NCI-H1092 treated with DMSO at 0.1 percent for 48 hours (cell line): ENCODE measurements at regions not wholly inside any gene's neighbourhood (a gene's known extent, or its start where the extent isn't known, plus 50 kb on each side); places are given as distances from the start of the nearest gene placed in this dataset.
A peak's percentile ranks its signal among the peaks of the same experiment; 100 is the strongest.
"Not testable (repeated sequence)": the region's sequence is repeated elsewhere in the genome, so short reads cannot be mapped to it uniquely, and the experiment has no call there.

Source experiments
- DNase-seq: peaks from one replicate; lab custom pipeline; 2025; lab: John Stamatoyannopoulos, UW

DNA sequence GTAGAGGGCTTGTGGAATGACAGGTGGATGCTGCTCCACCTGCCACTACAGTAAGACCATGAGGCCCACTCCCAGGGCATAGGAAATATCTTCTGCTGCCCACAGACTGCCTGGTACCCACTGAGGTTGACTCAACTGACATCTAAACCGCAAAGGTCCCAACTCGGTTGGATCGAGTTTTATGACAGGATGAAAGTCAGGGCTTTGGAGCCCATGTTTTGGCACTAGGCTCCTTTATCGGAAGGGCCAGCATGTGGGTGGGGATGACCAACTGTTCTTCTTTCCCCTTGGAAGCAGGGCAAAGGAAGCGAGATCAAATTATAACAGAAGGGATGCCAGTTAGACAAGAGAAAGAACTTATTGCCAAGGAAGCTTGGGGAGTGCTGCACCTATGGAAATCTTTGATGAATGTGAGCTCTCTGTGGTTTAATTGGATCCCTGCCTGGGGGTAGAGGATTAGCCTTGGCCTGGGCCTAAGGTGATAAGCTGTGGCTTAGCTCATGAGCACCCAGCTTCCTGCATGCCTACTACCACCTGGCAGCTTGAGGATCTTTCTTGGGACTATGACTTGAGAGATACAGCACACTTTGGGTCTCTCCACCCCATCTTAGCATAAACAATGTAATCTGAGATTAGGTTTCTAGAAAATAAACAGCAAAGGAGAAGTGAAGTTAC lies 121.8 kb downstream of the KCNA5 start:
- DNase-seq, result no peak

DNA sequence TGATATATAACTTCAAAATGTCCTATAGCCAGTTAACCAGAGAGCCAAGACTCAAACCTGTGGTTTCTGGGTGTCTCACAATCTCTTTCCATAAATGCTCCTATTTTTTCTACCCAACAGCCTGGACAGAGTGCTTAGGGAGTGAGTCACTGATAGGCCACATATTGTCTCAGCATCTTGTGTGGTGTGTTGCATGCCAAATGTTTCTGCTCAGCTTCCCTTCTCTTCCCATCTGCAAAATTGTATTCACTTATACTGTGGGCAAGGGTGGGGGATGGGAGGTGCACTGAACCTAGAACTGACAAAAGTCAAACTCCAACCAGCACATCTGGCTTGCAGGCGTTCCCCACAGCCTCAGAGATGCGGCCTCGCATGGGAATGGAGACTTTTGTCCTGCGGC lies 123.3 kb downstream of the KCNA5 start:
- no peak for DNase-seq

DNA sequence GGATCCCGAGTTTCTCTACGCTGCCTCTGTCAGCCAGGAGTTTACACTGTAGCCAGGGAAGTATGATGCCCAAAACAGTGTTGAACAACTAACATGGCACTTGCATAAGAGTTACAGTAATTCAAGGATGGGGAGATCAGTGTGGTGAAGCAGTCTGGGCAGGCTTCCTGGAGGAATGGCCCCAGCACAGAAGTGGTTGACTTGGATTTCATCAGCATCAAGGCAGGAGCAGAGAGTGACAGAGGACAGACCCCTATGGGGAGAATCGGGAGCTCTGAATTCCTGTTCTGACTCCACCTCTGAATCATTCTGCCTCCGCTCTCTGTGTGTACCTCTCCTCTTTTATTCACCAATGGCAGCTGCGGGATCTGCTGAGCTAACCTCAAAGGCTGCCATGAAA lies 124.5 kb downstream of the KCNA5 start:
- no peak for DNase-seq

DNA sequence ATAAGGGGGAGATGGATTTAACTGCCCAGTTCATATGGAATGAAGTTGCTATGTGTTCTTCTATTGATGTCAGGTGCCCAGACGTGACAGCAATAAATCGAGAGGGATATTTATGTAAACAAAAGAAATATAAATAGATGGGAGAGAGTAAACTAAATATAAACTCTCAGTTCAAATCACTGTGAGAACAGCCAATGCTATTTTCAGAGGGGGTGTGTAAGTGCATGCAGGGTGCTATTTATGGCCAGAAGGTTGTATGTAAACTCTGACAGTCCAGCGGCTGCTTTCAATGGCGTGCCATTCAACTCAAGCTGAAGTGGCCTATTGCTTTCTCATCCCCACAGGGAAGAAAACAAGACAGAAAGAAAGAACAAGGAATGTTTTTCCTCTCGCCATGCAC lies 127.2 kb downstream of the KCNA5 start:
- DNase-seq, result no peak

DNA sequence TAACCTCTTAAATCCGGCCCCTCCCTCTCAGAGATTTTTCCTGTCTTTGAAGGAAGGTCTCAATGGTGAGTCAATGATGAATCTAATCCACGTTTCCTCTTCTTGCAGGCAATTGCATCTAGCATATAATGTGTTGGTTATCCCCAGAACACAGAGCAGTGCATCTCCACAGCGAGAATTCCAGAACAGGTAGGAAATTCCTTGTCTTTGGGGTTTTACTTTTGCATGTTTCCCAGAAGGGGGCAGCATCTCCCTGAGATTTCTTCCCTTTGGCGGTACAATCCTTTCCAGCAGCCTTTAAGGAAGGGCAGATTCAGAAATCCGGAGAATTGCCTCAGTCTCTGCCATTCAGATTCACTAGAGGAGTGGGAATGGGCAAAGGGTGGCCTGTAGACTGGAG lies 128.0 kb downstream of the KCNA5 start:
- DNase-seq, result peak; percentile 23

DNA sequence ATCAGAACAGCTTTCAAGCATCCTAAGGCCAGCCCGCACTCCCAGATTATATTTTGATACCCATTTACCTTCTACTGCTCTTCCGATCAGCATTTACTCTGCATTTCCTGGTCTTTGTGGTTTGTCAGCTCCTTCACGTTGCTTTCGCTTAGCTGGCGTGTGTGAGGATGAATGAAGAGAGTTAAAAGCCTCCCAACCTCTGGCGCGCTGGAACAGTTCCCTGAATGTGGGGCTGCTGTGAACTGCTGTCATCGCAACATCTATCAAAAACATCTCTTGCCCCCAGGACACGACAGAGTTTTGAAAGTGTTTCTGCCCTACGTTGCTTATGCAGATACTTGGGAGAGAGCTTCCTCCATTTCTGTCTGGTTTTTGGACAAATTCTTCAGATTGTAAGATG lies 129.2 kb downstream of the KCNA5 start:
- DNase-seq, result peak; percentile 7

DNA sequence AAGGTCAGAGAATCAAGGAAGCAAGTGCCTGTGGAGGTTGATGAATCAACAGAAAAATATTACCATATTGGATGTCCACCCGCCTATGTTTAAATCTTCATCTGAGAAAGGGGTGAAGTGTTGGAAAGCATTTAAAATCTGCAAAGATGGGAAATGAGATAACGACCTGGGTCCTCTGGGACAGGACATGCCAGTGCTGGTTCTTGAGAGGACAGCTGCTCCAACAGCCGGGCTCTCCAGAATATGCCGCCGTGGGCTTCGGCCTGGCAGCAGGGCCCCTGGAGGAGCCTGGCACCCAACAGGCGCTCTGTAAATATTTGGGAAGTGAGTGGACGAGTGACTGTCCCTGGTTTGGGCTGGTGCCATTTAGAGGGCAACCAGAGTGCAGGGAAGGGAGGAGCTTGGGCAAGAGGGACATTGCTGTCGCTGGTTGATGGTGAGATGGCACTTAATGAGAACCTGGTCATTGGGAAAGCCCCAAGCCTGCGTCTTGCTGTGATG lies 129.9 kb downstream of the KCNA5 start:
- no peak for DNase-seq

DNA sequence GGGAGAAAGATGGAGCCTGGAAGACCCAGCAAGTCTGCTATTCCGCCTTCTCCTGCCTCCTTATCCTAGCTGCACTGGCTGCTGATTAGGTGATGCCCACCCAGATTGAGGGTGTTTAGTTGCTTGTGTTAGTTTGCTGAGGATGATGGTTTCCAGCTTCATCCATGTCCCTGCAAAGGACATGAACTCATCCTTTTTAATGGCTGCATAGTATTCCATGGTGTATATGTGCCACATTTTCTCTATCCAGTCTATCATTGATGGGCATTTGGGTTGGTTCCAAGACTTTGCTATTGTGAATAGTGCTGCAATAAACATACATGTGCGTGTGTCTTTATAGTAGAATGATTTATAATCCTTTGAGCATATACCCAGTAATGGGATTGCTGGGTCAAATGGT lies 131.7 kb downstream of the KCNA5 start:
- DNase-seq, result not testable (repeated sequence)

DNA sequence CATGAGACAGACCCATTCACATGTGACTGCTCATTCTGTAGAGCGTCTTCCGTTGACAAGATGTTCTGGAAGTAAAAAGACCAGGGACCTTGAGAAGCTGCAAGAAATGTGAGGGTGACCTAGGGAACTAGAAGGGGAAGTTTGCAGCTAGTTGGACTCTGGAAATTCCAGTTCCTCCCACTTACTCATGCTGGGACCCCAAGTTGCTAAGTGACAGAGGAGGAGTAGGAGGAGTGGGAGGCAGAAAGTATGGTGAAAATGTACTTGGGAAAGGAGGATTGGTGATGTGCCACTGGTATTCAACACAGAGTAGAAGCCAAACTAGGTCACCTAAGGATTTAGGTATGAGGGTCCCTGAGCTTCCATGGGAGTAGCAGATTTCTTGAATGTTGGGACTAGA lies 132.4 kb downstream of the KCNA5 start:
- no peak for DNase-seq

DNA sequence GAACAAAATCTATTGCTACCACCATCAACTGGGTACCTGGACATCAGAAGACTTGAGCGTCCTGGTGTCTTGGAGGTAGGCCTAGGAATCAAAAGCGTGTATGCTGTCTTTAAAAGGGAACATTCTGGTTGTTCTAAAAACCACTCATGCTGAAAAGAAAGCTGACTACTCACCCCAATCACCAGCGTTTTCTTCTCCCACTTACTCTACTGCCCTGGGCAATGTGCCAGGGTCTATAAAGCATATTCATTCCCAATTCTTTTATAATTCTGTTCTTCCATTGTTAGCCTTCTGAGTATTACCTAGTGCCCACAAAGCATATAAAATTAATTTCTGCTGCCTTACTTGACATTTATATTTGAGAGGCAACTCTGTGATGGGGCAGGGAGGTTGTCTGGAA lies 133.4 kb downstream of the KCNA5 start:
- peak; percentile 16 for DNase-seq

DNA sequence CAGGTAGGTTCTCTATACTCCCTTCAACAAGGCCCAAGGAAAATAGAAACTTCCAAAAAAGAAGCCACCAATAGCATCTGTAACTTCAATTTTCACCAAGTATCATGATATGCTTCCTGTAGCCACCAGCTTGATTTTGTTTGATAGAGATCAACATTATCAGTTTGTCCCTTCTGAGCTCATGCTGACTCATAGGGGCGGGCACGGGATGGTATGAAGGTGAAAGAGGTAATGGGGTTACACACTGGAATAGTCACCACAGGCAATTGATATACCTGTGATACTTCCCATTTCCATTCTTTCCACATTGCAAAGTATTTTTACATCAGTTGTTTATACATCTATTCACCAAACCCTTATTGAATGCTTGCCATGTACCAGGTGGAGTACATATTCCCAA lies 134.1 kb downstream of the KCNA5 start:
- DNase-seq, result no peak

DNA sequence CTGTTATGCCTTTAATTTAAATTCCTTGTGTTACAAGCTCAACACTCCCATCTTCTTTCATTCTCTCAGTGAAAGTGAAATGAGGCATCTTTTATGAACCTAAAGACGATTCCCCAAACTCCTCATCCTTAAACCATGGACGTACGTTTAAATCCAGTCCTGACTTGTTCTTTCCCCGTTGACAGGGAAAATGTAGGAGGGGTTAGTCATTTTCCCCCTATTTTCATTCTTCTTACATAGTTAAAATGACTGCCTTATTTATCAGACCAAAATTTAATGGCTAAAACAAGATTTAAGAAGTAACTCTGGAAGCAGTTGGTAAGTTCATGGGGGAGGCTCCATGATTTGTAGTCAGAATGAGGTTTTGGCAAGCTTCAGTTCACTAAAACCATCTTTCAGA lies 134.9 kb downstream of the KCNA5 start:
- DNase-seq, result no peak

DNA sequence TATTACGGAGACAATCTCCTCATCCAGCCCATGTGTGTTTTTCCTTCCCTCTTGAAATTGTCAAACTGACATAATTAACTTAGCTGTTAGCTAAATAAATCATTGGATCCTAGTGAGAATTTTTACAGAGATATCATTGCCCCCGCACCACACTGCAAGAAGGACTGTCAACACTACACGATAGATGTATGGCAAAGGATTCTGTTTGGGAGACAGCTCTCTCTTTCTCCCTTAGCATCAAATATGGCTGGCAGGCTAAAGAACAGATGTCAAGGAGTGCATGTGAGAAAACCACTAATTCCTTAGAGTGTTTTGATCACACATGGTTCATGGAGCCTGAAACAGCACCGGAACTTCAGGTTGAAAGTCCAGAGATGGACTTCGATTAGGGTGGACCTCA lies 136.8 kb downstream of the KCNA5 start:
- no peak for DNase-seq

DNA sequence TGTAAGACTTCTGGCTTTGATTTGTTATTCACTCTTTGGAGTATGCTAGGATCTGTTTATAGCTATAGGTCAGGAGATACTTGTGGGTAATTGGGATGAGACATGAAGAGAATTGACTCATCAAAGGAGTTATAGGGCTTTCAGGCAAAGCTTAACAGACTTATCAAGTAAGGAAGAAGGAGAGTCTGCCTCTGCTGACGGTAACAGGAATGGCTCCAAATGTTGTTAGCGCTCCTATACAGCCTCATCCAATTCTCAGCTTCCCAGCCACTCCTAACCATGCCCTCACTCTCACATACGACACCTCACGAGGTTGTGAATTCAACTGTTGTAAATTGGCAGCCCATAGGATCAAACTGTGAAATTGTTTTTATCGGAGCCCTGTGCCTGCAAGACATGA lies 140.5 kb downstream of the KCNA5 start:
- no peak for DNase-seq

DNA sequence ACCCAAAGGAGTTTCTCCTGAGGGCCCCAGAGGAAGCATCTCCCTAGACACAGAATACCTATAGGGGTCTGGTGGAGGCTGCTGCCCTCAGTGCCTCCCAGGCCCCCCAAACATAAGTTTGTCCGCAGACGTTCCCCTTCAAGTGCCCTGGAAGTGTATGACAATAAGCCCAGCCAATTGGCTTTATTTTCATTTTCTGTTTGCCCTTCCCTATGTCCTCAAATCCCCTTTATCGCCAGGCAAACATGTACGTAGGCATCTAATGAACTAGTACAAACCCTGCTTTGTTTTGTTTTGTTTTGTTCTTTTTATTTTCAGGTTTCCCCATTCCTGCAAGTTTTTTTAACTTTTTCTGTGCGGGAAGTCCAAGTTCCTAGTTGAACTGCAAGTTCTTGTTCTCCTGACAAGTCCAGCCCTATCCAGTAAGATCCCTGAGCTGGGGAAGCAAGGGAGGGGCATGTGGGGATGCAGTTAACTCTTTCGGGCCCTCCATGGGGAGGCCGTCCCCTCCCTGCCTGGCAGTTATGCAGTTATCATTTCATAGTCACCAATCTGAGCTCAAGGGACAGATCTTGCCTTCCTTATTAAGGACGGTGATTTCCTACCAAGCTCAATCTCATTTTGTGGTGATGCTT lies 141.9 kb downstream of the KCNA5 start:
- DNase-seq, result no peak

DNA sequence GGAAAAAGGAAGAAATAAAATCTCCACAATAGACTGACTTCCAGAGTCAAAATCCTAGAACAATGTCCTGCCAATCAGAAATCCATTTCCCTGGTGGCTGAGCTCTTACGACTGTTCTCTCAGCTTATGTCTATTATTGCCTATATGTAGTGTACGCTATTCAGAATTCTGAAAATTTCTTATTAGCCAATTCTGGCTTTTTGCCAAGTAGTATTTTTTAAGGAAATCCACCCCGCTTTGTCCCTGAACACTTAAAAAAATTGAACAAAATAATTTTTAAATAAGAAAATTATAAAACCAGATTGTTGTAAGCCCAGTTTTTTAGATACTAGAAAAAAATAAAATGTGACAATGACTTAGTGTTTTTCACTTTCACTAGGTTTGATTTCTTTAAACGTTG lies 143.0 kb downstream of the KCNA5 start:
- DNase-seq, result peak; percentile 15

DNA sequence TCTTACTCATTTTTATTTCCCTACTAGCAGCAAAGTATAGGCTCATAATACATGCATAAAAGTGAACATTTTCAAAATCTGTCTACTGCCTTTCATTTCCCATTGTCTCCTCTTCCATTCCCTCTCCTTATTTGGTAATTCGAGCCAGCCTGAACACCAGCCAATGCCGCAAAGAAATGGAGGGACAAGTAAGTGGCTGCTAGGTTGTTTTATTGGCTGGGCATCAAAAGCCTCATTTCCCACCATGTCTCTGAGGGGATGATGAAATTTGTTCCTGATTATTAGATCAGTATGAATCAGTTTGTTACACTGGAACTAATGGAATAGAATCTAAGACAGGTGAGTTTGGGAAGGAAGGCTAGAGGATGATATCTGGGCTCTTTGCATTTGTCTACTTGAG lies 143.5 kb downstream of the KCNA5 start:
- DNase-seq, result peak; percentile 80

DNA sequence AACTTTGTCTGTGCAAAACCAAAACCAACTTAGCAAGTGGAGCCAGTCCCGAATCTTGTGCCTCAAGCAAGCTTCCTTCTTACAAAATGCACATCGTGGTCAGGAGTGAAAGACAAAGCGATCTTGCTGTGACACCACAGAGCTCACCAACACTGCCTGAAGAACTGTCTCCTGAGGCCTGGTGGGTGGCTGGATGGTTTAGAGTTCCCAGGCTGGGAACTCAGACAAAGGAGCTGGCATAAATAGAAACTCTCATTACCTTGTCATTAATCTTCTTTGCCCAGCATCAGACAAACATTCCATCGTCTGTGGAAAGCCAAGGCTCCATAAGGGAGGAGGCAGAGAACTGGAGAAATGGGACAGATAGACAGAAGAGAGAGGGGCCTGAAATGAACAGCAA lies 144.8 kb downstream of the KCNA5 start:
- DNase-seq, result no peak

DNA sequence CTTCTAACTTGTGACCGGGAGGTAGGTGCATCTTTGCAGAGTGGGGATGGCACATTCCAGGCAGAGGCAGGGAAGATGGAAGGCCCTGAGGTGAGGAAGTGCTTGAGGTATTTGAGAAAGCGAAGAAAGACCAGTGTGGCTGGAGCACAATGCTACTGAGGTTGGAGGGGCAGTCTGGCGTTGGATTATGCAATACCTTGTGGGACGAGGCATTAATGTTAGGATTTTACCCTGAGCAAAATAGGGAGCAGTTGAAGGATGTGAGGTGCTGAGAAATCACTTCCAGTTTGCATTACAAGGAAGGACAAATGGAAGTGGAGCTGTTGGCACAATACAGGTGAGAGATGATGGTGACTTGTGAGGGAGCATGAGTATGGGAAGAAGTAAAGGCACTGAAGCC lies 145.5 kb downstream of the KCNA5 start:
- no peak for DNase-seq

DNA sequence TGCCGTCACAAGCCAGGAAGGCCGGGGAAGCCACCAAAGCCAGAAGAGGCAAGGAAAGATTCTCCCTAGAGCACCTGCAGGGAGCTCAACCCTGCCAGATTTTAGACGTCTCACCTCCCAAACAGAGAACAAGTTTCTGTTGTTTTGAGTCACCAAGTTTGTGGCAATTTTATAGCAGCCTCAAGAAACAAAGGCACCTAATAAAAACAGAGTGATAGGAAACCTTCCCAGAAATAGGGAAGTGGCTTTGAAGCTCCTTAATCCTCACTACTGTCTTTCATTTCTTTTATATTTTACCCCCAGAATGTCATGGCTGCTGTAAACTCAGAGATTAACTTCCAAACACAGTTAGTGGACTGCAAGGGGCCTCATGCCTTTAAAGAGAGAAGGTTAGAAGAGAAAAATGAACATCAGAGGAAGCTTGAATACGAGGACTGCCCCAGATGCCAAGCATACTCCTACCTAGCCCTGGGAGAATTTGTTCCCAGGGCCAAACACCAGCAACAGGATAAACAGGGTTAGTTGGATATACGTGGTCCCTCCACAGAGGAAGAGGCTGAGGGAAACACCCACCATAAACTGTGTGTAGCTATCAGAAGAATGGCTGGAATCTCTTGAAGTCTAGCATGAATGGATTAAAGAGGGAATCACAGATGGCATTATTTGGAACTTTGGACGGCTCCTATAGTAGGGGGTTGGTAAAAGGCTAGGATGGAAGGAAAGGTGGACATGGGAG lies 148.3 kb downstream of the KCNA5 start:
- no peak for DNase-seq

DNA sequence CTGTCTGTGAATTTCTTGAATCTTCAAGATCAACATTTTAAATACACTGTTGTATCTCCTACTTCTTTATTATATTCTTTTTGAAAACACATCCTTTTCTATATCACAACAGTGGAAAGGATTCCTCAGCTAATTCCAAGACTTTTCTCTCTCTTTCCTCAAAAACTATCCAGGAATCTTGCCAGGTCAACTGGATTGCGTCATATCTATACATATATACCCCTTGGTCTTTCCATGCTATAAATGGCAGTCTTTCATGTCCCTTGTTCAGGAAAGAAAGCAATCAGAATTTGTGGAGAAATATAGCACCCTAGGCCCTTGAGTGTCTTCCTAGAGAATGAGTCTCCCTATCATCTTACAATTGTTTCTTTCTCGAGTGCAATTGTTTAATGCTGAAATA lies 149.0 kb downstream of the KCNA5 start:
- DNase-seq, result no peak

DNA sequence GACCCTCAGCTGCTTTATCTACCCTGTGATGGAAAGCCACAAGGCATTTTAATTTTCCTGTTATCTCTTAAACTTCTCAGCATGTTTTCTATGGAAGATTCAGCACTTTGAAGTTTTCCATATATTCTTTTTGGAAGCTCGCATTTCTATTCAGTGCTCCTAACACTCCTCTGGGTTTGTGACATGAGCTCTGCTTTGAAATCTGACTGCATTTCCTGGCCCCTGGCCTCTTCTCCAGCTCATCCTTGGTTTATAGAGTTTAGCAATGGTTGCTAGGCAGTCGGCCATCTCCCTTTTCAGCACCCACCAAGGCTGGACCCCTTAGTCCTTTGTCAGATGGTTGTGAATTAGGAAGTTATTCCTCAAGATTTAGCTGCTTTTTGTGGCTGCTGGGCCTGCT lies 150.6 kb downstream of the KCNA5 start:
- DNase-seq, result no peak

DNA sequence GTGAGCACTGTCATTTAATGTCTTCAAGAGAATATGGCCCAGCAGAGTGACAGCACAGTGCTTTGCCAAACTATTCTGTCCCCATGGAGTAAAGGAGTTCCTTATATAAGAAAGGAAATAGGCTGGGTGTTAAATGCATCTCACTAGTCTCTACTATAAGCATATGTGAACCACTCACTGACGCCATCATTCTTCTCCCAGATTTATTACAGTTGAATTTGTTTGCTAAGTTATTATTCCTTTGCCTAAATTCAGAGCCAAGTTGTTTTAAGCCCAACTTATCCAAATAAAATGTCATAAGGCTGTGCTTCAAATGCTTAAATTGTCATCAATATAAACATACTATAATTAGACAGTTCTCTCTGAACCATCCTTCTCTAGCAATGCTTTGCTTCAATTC lies 151.6 kb downstream of the KCNA5 start:
- no peak for DNase-seq
